ENCODE measurements at regions not wholly inside any gene's neighbourhood (a gene's known extent, or its start where the extent isn't known, plus 50 kb on each side); places are given as distances from the start of the nearest gene placed in this dataset.
A peak's percentile ranks its signal among the peaks of the same experiment; 100 is the strongest.

DNA sequence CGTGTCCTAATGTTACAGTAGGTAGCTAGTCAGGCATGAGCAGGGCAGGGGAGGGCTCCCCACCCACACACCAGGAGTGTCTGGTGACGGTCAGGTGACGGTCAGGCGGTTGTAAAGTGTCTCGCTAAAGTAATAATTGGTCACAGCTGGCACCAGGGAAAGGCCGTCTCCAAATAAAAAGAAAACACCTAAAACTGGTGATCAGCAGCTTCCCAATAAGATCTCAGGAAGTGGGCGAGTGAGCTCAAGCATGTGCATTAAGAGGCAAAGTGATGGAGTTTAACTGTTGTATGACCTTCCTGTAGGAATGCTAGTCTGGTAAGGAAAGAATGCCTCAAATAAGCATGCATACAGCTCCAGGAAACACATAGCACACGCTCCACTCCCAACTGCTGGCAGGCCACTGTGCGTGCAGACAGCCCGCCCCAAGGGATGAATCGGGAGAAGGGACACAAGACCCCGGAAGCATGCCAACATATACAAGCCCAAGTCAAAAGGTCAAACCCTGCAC lies 177.1 kb downstream of the RNF144A start:
- H3K27me3 Mint-ChIP-seq (ENCODE audit: insufficient read depth, unreplicated experiment) = peaks cover 16% of the 10 kb centered on the region
- H3K4me3 Mint-ChIP-seq (ENCODE audit: unreplicated experiment) = no peak overlapping the region
- H3K9me3 ChIP-seq = no peaks in the 10 kb centered on the region
- H3K36me3 Mint-ChIP-seq (ENCODE audit: insufficient read depth, unreplicated experiment) = no peaks in the 10 kb centered on the region
- BruUV-seq (replicated peaks) = no TSS peak
- ChIA-PET POLR2A (no interaction called here), CTCF (no interaction called here)
- H3K9me3 Mint-ChIP-seq (ENCODE audit: unreplicated experiment) = no peaks in the 10 kb centered on the region
- intact Hi-C loops (cut with micrococcal nuclease; ENCODE audit: unreplicated experiment) = no loop called here
- no peak overlapping the region for H3K27ac Mint-ChIP-seq (ENCODE audit: unreplicated experiment)
- no peak for DNase-seq
- no peak overlapping the region for H3K4me3 ChIP-seq (ENCODE audit: low read depth, low read length)
- no peak for TF ChIP-seq CTCF (IDR thresholded peaks at IDR 0.05; ENCODE audit: insufficient read depth in 1 of 2, low read depth in 1 of 2, low read length in 1 of 2, severe bottlenecking in 1 of 2, unreplicated experiment in 1 of 2)
- no peaks in the 10 kb centered on the region for H3K36me3 ChIP-seq (ENCODE audit: control insufficient read depth, insufficient read depth, low read length)
- H3K4me1 Mint-ChIP-seq (ENCODE audit: low read depth, unreplicated experiment) = no peaks in the 10 kb centered on the region
- no peaks in the 10 kb centered on the region for H3K4me1 ChIP-seq
- no peaks in the 10 kb centered on the region for H3K27me3 ChIP-seq (replicated peaks; ENCODE audit: control insufficient read depth, insufficient read depth, low read length)

DNA sequence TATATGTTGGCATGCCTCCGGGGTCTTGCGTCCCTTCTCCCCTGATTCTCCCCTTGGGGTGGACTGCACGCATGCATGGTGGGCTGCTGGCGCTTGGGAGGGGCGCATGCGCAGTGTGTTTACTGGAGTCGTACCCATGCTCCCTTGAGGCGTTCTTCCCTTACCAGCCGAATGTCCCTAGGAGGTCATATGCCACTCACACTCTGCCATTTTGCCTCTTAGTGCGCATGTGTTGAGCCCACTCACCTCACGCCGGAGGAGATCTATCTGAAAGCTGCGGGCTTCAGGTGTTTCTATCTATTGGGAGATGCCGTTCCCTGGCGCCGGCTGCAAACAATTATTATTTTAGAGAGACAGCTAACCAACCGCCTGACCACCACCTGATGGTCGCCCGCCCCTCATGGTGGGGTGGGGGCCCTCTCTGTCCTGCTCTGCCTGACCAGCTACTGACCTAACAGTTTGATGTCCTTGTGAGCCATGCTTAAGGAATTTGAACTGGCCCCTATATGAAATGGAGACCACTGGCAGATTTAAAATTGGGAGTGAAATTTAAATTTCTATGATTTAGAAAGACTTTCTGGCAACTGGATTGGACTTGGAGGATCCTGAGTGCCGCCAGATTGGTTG lies 179.6 kb downstream of the RNF144A start:
- no peak overlapping the region for H3K27ac Mint-ChIP-seq (ENCODE audit: unreplicated experiment)
- H3K4me3 Mint-ChIP-seq (ENCODE audit: unreplicated experiment) = peak overlapping the region; percentile 27
- POLR2A ChIA-PET = no interaction called here
- Histone ChIP-seq H3K27me3 (replicated peaks; ENCODE audit: control insufficient read depth, insufficient read depth, low read length) (no peaks in the 10 kb centered on the region), H3K4me3 (ENCODE audit: low read depth, low read length) (no peak overlapping the region), H3K4me1 (no peaks in the 10 kb centered on the region), H3K9me3 (no peaks in the 10 kb centered on the region), H3K36me3 (ENCODE audit: control insufficient read depth, insufficient read depth, low read length) (no peaks in the 10 kb centered on the region)
- intact Hi-C loops (cut with micrococcal nuclease; ENCODE audit: unreplicated experiment) = loop anchor here (1.0 to 5.0 kb wide), 4 partner anchors 14 to 330 kb away; no protein-coding TSS in a partner anchor
- TF ChIP-seq CTCF (IDR thresholded peaks at IDR 0.05; ENCODE audit: insufficient read depth in 1 of 2, low read depth in 1 of 2, low read length in 1 of 2, severe bottlenecking in 1 of 2, unreplicated experiment in 1 of 2) = no peak
- no TSS peak for BruUV-seq (replicated peaks)
- H3K36me3 Mint-ChIP-seq (ENCODE audit: insufficient read depth, unreplicated experiment) = no peaks in the 10 kb centered on the region
- no peak for DNase-seq
- H3K4me1 Mint-ChIP-seq (ENCODE audit: low read depth, unreplicated experiment) = no peaks in the 10 kb centered on the region
- H3K9me3 Mint-ChIP-seq (ENCODE audit: unreplicated experiment) = no peaks in the 10 kb centered on the region
- H3K27me3 Mint-ChIP-seq (ENCODE audit: insufficient read depth, unreplicated experiment) = peaks cover 12% of the 10 kb centered on the region
- CTCF ChIA-PET = interaction anchor here (0.6 kb wide), 1 partner anchor 1692 kb away, joined by 3 read pairs; no protein-coding TSS in a partner anchor

DNA sequence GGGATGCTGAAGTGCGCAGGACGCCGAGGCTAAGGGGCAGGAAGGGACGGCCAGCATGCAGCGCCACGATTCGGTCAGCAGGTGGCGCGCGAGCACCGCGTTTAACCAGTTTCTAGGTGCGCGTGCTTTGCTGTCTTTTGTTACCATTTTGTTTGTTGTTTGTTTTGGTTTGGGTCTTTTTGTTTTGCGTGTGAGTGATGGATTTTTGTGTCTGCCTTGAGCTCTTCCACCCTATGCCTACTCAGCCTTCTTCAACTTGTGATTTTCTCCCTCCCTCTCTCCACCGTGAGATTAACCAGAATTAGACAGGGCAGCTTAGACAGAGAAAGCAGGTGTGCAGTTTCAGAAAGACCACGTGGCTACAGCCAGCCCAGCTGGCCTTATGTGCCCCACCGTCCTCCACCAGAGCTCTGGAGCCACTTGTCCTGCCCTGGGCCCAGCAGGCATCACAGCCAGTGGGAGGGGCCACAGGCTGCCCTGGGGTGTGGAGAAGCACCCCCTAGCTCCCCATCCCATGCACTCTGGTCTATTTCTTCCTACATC lies 180.2 kb downstream of the RNF144A start:
- peaks cover 12% of the 10 kb centered on the region for H3K27me3 Mint-ChIP-seq (ENCODE audit: insufficient read depth, unreplicated experiment)
- Histone ChIP-seq H3K9me3 (no peaks in the 10 kb centered on the region), H3K36me3 (ENCODE audit: control insufficient read depth, insufficient read depth, low read length) (no peaks in the 10 kb centered on the region), H3K4me1 (no peaks in the 10 kb centered on the region), H3K27me3 (replicated peaks; ENCODE audit: control insufficient read depth, insufficient read depth, low read length) (no peaks in the 10 kb centered on the region), H3K4me3 (ENCODE audit: low read depth, low read length) (no peak overlapping the region)
- POLR2A ChIA-PET = no interaction called here
- H3K4me3 Mint-ChIP-seq (ENCODE audit: unreplicated experiment) = peak overlapping the region; percentile 27
- peak; percentile 93 to 96 for TF ChIP-seq CTCF (IDR thresholded peaks at IDR 0.05; ENCODE audit: insufficient read depth in 1 of 2, low read depth in 1 of 2, low read length in 1 of 2, severe bottlenecking in 1 of 2, unreplicated experiment in 1 of 2)
- H3K9me3 Mint-ChIP-seq (ENCODE audit: unreplicated experiment) = no peaks in the 10 kb centered on the region
- no peak overlapping the region for H3K27ac Mint-ChIP-seq (ENCODE audit: unreplicated experiment)
- CTCF ChIA-PET = interaction anchor here (0.6 kb wide), 2 partner anchors 846 to 1691 kb away, joined by 3 read pairs; no protein-coding TSS in a partner anchor
- no TSS peak for BruUV-seq (replicated peaks)
- intact Hi-C loops (cut with micrococcal nuclease; ENCODE audit: unreplicated experiment) = loop anchor here (1.0 to 5.0 kb wide), 4 partner anchors 14 to 330 kb away; no protein-coding TSS in a partner anchor
- DNase-seq = peak in 1 of 2 experiments; percentile 77
- no peaks in the 10 kb centered on the region for H3K36me3 Mint-ChIP-seq (ENCODE audit: insufficient read depth, unreplicated experiment)
- H3K4me1 Mint-ChIP-seq (ENCODE audit: low read depth, unreplicated experiment) = peaks cover under 1% of the 10 kb centered on the region

All from Caco-2 (cell line).